Esophagus squamous epithelium (tissue), 4 donors: ENCODE measurements at regions not wholly inside any gene's neighbourhood (a gene's known extent, or its start where the extent isn't known, plus 50 kb on each side); places are given as distances from the start of the nearest gene placed in this dataset.

Experiments used
- POLR2A ChIP-seq, 4 donors: fragments of 450-650 bp; IDR thresholded peaks; one replicate each; pipeline ENCODE4 v1.6.1; 2017; ENCODE audit warnings: antibody characterized with exemption in 4 of 4, mild to moderate bottlenecking in 4 of 4, moderate library complexity in 3 of 4
- TF ChIP-seq, protein P1 (sequence below), 6 experiments: fragments of 450-650 bp in 4 of 6; fragments of 200-600 bp in 2 of 6; sonication (generic) in 2 of 6; IDR thresholded peaks; one replicate each; pipeline ENCODE4 v1.5.1; 2016 to 2019; ENCODE audit warnings: antibody characterized with exemption in 6 of 6, mild to moderate bottlenecking in 4 of 6, moderate library complexity in 4 of 6

DNA sequence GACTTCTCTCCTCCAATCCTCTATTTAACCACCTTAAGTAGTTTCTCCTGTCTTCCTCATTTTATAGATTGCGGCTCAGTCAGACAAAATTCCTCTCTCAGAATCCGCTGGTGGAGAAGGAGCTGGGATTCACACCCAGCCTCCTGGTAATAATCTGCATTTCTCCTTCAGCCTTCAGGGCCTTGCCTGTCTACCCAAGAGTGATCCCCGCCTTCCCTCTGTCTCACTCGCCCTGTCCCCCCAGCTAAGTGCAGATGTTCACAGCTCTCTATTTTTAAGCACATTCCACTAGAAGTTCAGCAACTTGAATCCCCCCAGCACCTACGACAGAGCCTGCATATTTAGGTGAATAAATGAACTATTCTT is 212.5 kb upstream of the HAAO start:
- TF ChIP-seq, protein P1, sequence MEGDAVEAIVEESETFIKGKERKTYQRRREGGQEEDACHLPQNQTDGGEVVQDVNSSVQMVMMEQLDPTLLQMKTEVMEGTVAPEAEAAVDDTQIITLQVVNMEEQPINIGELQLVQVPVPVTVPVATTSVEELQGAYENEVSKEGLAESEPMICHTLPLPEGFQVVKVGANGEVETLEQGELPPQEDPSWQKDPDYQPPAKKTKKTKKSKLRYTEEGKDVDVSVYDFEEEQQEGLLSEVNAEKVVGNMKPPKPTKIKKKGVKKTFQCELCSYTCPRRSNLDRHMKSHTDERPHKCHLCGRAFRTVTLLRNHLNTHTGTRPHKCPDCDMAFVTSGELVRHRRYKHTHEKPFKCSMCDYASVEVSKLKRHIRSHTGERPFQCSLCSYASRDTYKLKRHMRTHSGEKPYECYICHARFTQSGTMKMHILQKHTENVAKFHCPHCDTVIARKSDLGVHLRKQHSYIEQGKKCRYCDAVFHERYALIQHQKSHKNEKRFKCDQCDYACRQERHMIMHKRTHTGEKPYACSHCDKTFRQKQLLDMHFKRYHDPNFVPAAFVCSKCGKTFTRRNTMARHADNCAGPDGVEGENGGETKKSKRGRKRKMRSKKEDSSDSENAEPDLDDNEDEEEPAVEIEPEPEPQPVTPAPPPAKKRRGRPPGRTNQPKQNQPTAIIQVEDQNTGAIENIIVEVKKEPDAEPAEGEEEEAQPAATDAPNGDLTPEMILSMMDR (IDR thresholded peaks at IDR 0.05) = no peak
- TF ChIP-seq POLR2A (IDR thresholded peaks at IDR 0.05) = no peak
